MM.1S (cell line): ENCODE measurements at regions not wholly inside any gene's neighbourhood (a gene's known extent, or its start where the extent isn't known, plus 50 kb on each side); places are given as distances from the start of the nearest gene placed in this dataset.

Source experiments
- EZH2 ChIP-seq: fragments of 300-600 bp; sonication (generic); optimal IDR thresholded peaks from 2 replicates; pipeline ENCODE3; 2017; ENCODE audit warnings: low read depth, mild to moderate bottlenecking, antibody characterized with exemption, low read length, mixed read lengths
- EZH2phosphoT487 ChIP-seq: fragments of 300-600 bp; sonication (generic); IDR thresholded peaks from 2 replicates; pipeline ENCODE4 v1.6.1; 2018; ENCODE audit warnings: antibody characterized with exemption, low read length
- TF ChIP-seq, protein P1 (sequence below): fragments of 300-600 bp; sonication (generic); IDR thresholded peaks from 2 replicates; pipeline ENCODE4 v1.5.1; 2016; ENCODE audit warnings: antibody characterized with exemption, low read length, mixed read lengths

DNA sequence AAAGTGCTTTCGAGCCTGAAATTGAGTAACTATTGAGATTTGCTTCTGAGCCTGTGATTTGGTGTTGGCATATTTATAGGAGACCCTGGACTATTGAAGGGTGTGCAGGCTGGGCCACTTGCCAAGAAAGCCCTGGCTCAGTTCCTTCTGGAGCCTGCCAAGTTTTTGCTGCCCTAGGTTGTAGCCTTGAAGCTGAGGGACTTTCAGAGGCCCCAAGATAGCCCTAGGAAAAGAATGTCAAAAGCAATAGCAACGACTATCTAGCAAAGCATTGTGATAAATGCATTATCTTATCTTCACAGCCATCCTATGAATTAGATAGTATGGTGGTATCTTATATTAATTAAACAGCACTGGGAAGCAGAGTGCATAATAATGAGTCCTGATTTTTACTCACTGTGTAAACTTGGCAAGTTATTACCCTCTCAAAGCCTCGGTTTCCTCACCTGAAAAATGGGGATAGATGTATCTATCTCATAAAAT, 473.7 kb upstream of the PODXL start:
- TF ChIP-seq, protein P1, sequence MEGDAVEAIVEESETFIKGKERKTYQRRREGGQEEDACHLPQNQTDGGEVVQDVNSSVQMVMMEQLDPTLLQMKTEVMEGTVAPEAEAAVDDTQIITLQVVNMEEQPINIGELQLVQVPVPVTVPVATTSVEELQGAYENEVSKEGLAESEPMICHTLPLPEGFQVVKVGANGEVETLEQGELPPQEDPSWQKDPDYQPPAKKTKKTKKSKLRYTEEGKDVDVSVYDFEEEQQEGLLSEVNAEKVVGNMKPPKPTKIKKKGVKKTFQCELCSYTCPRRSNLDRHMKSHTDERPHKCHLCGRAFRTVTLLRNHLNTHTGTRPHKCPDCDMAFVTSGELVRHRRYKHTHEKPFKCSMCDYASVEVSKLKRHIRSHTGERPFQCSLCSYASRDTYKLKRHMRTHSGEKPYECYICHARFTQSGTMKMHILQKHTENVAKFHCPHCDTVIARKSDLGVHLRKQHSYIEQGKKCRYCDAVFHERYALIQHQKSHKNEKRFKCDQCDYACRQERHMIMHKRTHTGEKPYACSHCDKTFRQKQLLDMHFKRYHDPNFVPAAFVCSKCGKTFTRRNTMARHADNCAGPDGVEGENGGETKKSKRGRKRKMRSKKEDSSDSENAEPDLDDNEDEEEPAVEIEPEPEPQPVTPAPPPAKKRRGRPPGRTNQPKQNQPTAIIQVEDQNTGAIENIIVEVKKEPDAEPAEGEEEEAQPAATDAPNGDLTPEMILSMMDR: no peak
- TF ChIP-seq EZH2 (no peak), EZH2phosphoT487 (no peak)
